HTR-8/SVneo (cell line): ENCODE measurements at regions not wholly inside any gene's neighbourhood (a gene's known extent, or its start where the extent isn't known, plus 50 kb on each side); places are given as distances from the start of the nearest gene placed in this dataset.
"Not testable (repeated sequence)": the region's sequence is repeated elsewhere in the genome, so short reads cannot be mapped to it uniquely, and the experiment has no call there.

ENCODE experiments used
- DNase-seq: peaks from one replicate; pipeline ENCODE4 v3.0.0; 2011; ENCODE audit warnings: low spot score, mixed read lengths; ENCODE audit not compliant: insufficient read length
- FAIRE-seq: peaks from 2 replicates; lab custom pipeline; 2011; peaks lifted over from hg19 to GRCh38; lab: Jason Lieb, UNC

- DNase-seq (no peak), FAIRE-seq (no peak)
Measured at GRCh38 chr6:15001326-15001910, 244.5 kb upstream of the JARID2 start.

DNA sequence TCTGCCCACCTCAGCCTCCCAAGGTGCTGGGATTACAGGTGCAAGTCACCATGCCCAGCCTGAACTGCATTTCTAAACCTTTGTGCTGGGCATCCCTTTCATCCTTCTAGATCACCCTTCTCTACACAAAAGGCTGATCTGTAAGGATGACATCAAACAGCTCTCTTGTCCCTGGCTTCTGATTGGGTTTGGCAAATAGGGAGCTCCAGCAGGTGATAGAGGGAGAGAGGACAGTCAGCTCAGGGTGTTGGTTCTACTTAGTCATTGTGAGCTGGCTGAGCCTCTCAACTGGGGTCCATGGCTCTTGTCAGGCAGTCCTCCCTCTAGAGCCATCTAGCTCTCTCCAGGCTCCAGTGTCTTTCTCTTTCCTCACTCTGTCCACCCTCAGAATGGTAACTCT, 237.6 kb upstream of the JARID2 start:
- FAIRE-seq (no peak), DNase-seq (no peak)

DNA sequence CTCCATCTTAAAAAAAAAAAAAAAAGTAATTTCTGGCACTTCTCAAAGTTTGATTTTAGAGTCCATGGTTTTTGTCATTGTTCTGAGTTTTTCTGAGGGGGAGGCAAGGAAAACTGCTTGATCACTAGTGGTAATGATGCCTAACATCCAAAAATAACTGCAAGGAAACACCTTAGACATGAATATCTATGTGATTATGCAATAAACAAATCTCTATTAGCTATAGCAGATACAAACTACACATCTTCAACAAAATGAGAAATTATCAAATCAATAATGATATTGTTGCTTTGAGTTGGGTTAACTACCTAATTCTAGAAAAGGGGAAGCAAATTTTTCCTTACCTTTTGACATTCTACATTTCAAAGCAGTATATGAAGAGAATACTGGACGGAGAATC, 230.9 kb upstream of the JARID2 start:
- DNase-seq (no peak), FAIRE-seq (no peak)

DNA sequence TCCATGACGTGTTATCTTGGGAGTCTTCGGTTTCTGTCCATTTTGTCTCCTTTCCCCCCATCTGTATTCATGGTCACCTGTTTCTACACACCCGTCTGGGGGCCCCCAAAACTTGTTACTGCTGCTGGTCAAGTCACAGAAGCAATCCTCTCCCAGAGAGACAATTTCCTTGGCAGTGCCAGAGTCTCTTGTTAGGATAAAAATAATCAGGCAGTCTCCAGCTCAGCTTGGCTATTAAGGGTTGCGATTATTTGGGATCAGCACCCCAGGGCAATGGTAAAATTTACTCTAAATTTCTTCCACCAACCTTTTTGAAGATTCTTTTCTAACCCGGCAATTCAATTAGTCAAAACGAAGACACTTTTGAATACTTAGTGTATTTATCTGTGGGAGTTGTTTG, 229.1 kb upstream of the JARID2 start:
- FAIRE-seq (no peak), DNase-seq (no peak)

DNA sequence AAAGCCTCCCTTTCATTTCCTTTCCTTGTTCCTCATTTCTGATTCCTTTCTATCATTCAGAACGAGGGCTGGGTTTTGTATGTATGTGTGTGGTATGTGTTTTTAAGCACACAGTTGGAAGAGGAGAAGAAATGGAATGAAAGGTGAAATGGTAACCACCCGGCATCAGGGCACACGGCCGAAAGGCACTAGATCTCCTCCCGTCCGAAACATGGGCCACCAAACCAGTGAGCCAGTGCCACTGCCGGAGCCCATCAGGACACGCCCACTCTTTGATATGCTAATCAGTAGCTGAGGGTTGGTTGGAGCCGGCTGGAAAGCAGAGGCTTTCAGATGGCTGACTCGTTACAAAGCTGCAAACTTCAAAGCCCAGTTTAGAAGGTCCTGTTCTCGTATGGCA, 228.6 kb upstream of the JARID2 start:
- DNase-seq (no peak), FAIRE-seq (no peak)

GRCh38 chr6:15017803-15018202, 228.1 kb upstream of the JARID2 start:
- DNase-seq (no peak), FAIRE-seq (no peak)

DNA sequence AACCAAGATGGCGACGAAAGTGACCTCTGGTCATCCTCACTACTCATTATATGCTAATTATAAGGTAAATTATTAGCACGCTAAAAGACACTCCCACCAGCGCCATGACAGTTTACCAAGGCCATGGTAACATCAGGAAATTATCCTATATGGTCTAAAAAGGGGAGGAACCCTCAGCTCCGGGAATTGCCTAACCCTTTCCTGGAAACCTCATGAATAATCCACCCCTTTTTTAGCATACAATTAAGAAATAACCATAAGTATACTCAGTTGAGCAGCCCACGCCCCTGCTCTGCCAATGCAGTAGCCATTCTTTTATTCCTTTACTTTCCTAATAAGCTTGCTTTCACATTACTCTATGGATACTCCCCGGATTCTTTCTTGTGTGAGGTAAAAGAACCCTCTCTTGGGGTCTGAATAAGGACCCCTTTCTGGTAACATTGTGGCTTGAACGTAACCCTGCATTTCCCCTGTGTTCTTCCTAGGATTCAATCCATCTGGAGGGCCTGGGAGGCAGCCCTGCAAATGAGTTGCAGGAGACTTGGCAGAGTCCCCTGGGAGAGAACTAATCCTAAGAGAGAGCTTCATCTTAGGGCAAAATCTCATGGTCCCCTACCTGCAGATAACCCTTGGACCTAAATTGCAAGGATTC, 225.6 kb upstream of the JARID2 start:
- FAIRE-seq (no peak), DNase-seq (no peak)

DNA sequence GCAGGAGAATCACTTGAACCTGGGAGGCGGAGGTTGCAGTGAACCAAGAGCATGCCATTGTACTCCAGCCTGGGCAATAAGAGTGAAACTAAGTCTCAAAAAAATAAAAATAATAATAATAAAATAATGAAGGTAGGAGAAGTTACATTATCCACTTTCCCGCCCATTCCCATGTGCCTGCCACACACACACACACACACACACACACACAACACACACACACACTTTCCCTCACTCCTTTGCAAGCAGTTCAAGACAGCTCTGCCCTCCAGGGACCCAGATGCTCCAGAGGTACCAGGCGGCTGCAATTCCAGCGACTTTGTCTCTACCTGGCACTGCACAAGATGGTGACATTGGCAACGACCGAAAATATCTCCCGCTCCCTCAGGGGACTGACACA, 224.8 kb upstream of the JARID2 start:
- FAIRE-seq (no peak), DNase-seq (no peak)

DNA sequence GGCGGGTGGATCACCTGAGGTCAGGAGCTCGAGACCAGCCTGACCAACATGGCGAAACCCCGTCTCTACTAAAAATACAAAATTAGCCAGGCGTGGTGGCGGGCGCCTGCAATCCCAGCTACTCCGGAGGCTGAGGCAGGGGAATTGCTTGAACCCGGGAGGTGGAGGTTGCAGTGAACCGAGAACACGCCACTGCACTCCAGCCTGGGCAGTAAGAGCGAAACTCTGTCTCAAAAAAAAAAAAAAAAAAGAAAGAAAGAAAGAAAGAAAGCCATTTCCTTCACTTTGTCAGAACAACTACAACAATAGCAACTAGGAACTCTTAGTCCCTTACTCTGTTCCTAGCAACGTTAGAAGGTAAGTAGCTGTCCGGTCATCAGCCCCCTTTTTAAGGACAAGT, 222.9 kb upstream of the JARID2 start:
- not testable (repeated sequence) for FAIRE-seq, DNase-seq

DNA sequence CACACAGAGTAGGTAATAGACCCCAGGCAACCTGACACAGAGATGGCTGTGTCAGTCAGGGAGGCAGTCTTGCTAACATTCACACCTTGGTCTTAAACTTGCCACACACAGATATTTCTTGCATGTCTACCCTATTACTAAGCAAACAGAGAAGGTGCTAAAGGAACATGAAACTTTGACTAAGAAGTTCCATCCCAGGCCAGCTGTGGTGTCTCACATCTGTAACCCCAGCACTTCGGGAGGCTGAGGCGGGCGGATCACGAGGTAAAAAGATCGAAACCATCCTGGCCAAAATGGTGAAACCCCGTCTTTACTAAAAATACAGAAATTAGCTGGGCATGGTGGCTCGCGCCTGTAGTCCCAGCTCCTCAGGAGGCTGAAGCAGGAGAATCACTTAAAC, 222.4 kb upstream of the JARID2 start:
- no peak for DNase-seq
- FAIRE-seq: no peak

DNA sequence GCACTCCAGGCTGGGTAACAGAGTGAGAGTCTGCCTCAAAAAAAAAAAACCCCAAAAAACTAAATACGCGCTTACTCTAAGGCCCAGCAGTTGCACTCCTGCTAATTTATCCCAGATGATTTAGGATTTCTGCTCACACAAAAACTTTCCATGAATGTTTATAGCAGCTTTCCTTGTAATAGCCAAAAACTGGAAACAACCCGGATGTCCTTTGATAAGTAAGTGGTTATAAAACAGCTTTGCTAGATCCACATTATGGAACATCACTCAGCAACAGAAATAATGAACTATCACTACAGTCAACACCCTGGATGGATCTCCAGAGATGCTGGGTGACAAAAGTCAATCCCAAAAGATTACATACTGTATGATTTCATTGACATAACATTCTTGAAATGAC, 220.4 kb upstream of the JARID2 start:
- FAIRE-seq (no peak), DNase-seq (no peak)

DNA sequence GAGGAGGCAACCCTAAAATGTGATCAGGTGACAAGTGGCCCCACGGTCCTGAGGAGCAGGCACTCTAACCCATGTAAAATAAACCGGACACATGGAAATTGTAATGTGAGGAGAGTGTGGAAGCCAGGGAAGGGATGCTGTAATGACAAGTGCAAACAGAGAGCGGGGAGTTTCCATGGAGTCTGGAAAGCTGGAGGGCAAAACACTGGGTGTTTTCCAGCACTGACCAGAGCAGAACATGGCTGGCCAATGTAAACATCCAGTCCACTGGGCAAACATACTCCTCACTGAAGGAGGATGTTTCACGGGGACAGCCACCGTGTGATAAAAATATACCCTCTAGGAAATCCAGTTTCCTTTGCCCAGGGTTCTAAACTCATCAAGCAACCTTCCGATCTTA, 219.0 kb upstream of the JARID2 start:
- DNase-seq (no peak), FAIRE-seq (no peak)

GRCh38 chr6:15027472-15027871, 218.4 kb upstream of the JARID2 start:
- FAIRE-seq (no peak), DNase-seq (no peak)

GRCh38 chr6:15032015-15032414, 213.9 kb upstream of the JARID2 start:
- FAIRE-seq (no peak), DNase-seq (no peak)

- no peak for DNase-seq
- FAIRE-seq: no peak
Measured at GRCh38 chr6:15033850-15034203, 212.0 kb upstream of the JARID2 start.

DNA sequence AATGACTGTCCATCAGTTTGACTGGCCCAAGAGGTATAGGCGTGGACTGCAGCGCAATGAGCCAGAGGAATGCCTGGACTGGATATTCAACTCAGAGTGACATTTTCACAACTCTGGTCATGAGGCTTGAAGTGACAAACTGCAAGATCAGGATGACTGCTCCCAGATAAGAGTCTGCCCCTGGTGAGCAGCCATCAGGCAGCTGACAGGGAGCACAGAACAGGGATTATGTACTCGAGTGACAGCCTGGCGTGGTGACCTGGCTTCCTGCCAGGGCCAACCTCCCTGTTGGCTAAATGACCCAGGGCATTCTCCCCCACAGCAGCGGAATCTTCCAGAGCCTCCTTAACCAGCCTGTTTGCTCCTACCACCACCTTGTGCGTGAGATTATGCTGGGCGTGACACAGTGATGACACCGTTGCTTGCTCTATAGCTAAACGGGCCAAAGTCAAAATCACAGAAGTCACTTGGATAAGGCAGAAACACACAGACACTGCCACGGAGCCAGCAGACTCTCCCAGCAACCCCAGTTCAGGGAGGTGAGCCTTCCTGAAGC, 209.1 kb upstream of the JARID2 start:
- FAIRE-seq: no peak
- DNase-seq: no peak

DNA sequence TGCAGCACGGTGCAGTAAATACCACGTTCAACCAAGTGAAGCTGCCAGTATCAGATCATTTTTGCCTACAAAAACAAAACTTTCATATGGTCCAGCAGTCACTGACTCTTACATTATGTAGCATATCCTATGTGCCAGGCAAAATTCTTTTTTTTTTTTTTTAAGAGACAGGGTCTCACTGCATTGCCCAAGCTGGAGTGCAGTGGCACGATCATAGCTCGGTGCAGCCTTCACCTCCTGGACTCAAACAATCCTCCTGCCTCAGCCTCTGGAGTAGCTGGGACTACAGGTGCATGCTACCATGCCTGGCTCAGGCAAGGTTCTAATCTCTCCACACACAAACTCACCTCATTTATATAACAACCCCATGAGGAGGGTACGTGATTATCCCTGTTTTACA, 208.6 kb upstream of the JARID2 start:
- no peak for DNase-seq
- FAIRE-seq: no peak

GRCh38 chr6:15038013-15038791, 207.7 kb upstream of the JARID2 start:
- DNase-seq (no peak), FAIRE-seq (no peak)

DNA sequence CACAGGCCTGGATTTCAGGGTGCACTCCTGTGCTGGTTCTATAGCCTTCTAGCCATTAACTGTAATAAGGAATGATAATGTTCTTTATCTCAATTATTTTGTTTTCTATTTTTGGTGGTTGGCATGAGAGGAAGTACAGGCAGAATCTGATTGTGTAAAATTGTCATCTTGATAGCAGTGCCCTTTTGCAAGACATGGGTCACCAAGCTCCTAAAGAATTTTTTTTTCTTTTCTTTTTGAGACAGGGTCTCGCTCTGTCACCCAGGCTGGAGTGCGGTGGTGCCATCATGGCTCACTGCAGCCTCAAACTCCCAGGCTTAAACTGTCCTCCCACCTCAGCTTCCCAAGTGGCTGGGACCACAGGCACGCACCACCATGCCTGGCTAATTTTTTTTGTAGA, 206.7 kb upstream of the JARID2 start:
- no peak for DNase-seq
- FAIRE-seq: no peak

DNA sequence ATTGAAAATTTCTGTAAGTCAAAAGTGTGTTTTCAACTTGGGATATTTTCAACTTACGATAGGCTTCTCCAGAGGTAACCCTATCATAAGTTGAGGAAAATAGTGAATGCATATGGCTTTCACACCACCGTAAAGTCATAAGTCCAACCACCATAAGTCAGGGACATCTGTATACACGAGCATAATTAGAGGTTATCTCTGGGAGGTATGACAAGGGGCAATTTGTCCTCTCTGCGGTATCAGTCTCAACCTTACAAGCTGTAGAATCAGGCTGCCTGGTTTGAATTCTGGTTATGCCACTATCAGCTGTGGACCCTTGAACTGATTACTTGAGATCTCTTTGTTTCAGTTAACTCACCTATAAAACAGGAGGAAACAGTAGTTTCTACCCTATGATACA, 202.9 kb upstream of the JARID2 start:
- DNase-seq (no peak), FAIRE-seq (no peak)

DNA sequence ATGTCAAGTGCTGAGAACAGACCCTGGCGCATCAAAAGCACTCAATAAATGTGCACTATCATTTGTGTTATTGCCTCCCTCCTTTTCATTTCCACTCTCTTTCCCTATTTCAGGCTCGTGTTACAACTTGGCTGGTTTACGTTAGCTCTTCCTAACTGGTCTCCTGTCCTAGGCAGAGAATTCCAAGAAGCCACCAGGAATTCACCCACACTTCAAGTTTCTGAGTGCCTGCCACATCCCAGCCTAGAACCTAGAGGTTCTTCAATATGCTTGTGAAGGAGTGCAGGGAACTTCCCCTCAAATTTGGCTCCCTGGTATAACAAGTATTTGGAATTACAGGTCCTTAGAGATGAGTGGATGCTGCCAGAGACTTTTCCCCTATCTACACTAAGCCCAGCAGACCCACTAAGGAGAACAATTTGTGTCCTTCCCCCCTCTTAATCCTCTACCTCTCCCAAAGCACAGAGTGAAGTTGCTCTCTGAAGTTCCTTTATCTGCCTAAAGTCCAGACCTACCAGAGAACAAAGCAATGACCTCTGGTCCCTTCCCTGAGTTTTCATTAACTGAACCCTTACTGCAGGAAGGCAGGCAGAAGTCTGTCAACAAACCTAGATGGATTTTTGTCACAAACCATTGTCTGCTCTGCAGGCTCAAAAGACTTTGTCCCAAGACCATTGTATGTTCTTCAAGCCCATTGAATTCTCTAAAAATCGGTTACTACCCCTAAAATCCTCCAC, 201.6 kb upstream of the JARID2 start:
- no peak for DNase-seq
- no peak for FAIRE-seq
